PC-9 (cell line): ENCODE measurements at regions not wholly inside any gene's neighbourhood (a gene's known extent, or its start where the extent isn't known, plus 50 kb on each side); places are given as distances from the start of the nearest gene placed in this dataset.

ENCODE experiments used
- EZH2 ChIP-seq: fragments of 200-600 bp; sonication (generic); IDR thresholded peaks from 2 replicates; pipeline ENCODE4 v1.8.0; 2017; ENCODE audit warnings: antibody characterized with exemption, low read depth
- TF ChIP-seq, protein P1 (sequence below): fragments of 200-600 bp; sonication (generic); conservative IDR thresholded peaks from 2 replicates; pipeline ENCODE4 v1.6.1; 2017; ENCODE audit warnings: mixed run types, antibody characterized with exemption, mild to moderate bottlenecking, moderate library complexity

DNA sequence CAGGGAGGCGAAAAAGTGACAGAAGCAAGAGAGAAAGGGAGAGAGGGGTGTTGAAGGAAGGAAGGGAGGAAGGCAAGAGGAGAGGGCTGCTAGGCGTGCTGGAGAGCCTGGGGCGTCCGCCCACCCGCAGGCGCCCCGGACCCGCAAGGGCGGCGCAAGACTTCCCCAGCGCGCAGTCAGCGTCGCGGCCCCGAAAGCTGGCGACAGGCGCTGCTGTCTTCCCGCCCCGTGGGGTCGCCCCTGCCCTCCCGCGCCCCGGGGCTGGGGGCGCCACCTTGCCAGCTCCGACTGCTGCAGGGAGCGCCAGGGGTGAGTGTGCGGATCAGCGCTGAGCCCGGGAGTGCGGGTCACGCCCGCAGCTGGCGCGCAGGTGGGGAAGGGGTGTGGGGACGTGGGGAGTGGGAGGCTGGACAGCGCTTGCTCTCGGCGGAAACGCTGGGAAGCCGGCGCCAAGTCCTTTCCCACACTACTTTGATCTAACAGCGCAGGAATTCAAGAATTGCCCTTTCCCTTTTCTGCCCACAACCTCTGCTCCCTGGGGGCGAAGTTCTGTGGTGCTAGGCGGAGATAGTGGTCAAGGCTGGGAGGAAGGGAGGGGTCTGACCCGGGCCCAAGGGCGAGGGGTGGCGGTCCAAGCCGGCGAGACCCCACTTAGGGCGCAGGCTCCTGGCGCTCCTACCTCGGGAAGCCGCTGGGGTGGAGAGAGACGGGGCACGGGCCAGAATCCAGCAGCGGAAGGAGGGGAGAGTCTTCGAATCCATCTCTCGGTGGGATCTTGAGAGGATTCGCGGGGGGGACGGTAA is 266.1 kb downstream of the CGGBP1 start, which contains the start of gene HTR1F:
- TF ChIP-seq, protein P1, sequence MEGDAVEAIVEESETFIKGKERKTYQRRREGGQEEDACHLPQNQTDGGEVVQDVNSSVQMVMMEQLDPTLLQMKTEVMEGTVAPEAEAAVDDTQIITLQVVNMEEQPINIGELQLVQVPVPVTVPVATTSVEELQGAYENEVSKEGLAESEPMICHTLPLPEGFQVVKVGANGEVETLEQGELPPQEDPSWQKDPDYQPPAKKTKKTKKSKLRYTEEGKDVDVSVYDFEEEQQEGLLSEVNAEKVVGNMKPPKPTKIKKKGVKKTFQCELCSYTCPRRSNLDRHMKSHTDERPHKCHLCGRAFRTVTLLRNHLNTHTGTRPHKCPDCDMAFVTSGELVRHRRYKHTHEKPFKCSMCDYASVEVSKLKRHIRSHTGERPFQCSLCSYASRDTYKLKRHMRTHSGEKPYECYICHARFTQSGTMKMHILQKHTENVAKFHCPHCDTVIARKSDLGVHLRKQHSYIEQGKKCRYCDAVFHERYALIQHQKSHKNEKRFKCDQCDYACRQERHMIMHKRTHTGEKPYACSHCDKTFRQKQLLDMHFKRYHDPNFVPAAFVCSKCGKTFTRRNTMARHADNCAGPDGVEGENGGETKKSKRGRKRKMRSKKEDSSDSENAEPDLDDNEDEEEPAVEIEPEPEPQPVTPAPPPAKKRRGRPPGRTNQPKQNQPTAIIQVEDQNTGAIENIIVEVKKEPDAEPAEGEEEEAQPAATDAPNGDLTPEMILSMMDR, result no peak
- no peak for TF ChIP-seq EZH2
